SK-N-SH (cell line): ENCODE measurements at regions not wholly inside any gene's neighbourhood (a gene's known extent, or its start where the extent isn't known, plus 50 kb on each side); places are given as distances from the start of the nearest gene placed in this dataset.

Experiments
- CTCF ChIA-PET: fragments of 300-600, 350-600 bp; formaldehyde crosslinking; extraction: SDS; loops from one replicate; lab custom pipeline; 2021; lab: Yijun Ruan, JAX
- POLR2A ChIA-PET: fragments of 350-600 bp; sonication (Branson Sonifier 250); formaldehyde crosslinking; extraction: SDS; loops from one replicate; lab custom pipeline; 2020; ENCODE audit warnings: antibody characterized with exemption, inconsistent platforms; lab: Yijun Ruan, JAX
- DNase-seq: peaks from one replicate; pipeline ENCODE4 v3.0.0; 2012
- H2AFZ ChIP-seq: fragments of 200-600 bp; sonication (generic); 2 replicates; pipeline ENCODE4 v1.8.1; 2016; ENCODE audit warnings: antibody characterized with exemption, mild to moderate bottlenecking, low read depth
- H3F3A ChIP-seq: fragments of 200-600 bp; sonication (generic); replicated peaks from 2 replicates; pipeline ENCODE3; 2016; ENCODE audit warnings: antibody characterized with exemption, mild to moderate bottlenecking; ENCODE audit not compliant: insufficient read depth
- H3K27ac ChIP-seq, 2 experiments: fragments of 200-500 bp in 1 of 2; fragments of 200-600 bp in 1 of 2; sonication (Bioruptor generic) in 1 of 2; sonication (generic), shearing (Covaris generic) in 1 of 2; 2 replicates each; pipeline versions ENCODE4 v1.5.1 to v1.6.1; 2014 to 2016; ENCODE audit warnings: low read depth in 2 of 2, inconsistent platforms in 1 of 2, low read length in 1 of 2, mild to moderate bottlenecking in 1 of 2, mixed read lengths in 1 of 2
- H3K27me3 ChIP-seq: fragments of 200-600 bp; sonication (generic), shearing (Covaris generic); 2 replicates; pipeline ENCODE4 v1.6.1; 2016; ENCODE audit warnings: mixed run types; ENCODE audit not compliant: insufficient read depth
- H3K36me3 ChIP-seq, 2 experiments: fragments of 200-500 bp in 1 of 2; fragments of 200-600 bp in 1 of 2; sonication (Bioruptor generic) in 1 of 2; sonication (generic) in 1 of 2; replicated peaks in 1 of 2; 2 replicates each; pipeline versions ENCODE3 to v1.5.1; 2014 to 2016; ENCODE audit warnings: low read length in 1 of 2, mild to moderate bottlenecking in 1 of 2; ENCODE audit not compliant: insufficient read depth in 2 of 2, control insufficient read depth in 1 of 2
- H3K4me1 ChIP-seq, 2 experiments: fragments of 200-500 bp in 1 of 2; fragments of 200-600 bp in 1 of 2; sonication (Bioruptor generic) in 1 of 2; sonication (generic), shearing (Covaris generic) in 1 of 2; 2 replicates each; pipeline versions ENCODE4 v1.5.1 to v1.6.1; 2014 to 2016; ENCODE audit warnings: low read depth in 1 of 2, low read length in 1 of 2, mixed run types in 1 of 2; ENCODE audit not compliant: insufficient read depth in 2 of 2, control insufficient read depth in 1 of 2
- H3K4me2 ChIP-seq: fragments of 200-600 bp; sonication (generic), shearing (Covaris generic); 2 replicates; pipeline ENCODE4 v1.6.1; 2017; ENCODE audit warnings: mixed run types
- H3K4me3 ChIP-seq, 2 experiments: fragments of 200-500 bp in 1 of 2; fragments of 200-600 bp in 1 of 2; sonication (Bioruptor generic) in 1 of 2; sonication (generic), shearing (Covaris generic) in 1 of 2; 2 replicates each; pipeline versions ENCODE4 v1.5.1 to v1.8.1; 2014 to 2016; ENCODE audit warnings: low read depth in 2 of 2, inconsistent platforms in 1 of 2, low read length in 1 of 2, mild to moderate bottlenecking in 1 of 2, mixed read lengths in 1 of 2, moderate library complexity in 1 of 2
- H3K79me2 ChIP-seq: fragments of 200-600 bp; sonication (generic); 2 replicates; pipeline ENCODE4 v1.8.1; 2017; ENCODE audit warnings: mild to moderate bottlenecking; ENCODE audit not compliant: insufficient read depth
- H3K9ac ChIP-seq: fragments of 200-600 bp; sonication (generic); 2 replicates; pipeline ENCODE4 v1.6.1; 2017; ENCODE audit warnings: mixed run types
- H3K9me2 ChIP-seq: fragments of 200-600 bp; sonication (generic); 2 replicates; pipeline ENCODE4 v1.6.1; 2017; ENCODE audit warnings: mixed run types
- H3K9me3 ChIP-seq: fragments of 200-600 bp; sonication (generic); 2 replicates; pipeline ENCODE4 v1.6.1; 2017; ENCODE audit warnings: mixed run types, mild to moderate bottlenecking, moderate library complexity
- H4K20me1 ChIP-seq: fragments of 200-600 bp; sonication (generic); 2 replicates; pipeline ENCODE4 v1.6.1; 2017; ENCODE audit warnings: mild to moderate bottlenecking, mixed run types; ENCODE audit not compliant: insufficient read depth
- CHD2 ChIP-seq: fragments of 150-350 bp; IDR thresholded peaks from 2 replicates; pipeline ENCODE4 v1.6.1; 2018; ENCODE audit warnings: low read length; ENCODE audit not compliant: partially characterized antibody
- EP300 ChIP-seq, 2 experiments: IDR thresholded peaks; 2 replicates each; pipeline versions ENCODE4 v1.4.0 to v1.6.1; 2012; ENCODE audit warnings: borderline replicate concordance in 1 of 2, low read depth in 1 of 2, low read length in 1 of 2
- FOSL2 ChIP-seq: IDR thresholded peaks from 2 replicates; pipeline ENCODE4 v1.4.0; 2012; ENCODE audit warnings: low read depth, mild to moderate bottlenecking, moderate library complexity, borderline replicate concordance
- FOXJ3 ChIP-seq: sonication (generic); formaldehyde crosslinking; IDR thresholded peaks from 2 replicates; pipeline ENCODE4 v1.5.1; 2020; ENCODE audit warnings: mild to moderate bottlenecking, missing genetic modification reagents
- FOXM1 ChIP-seq: IDR thresholded peaks from 2 replicates; pipeline ENCODE4 v1.4.0; 2012; ENCODE audit warnings: low read depth, mild to moderate bottlenecking
- GABPA ChIP-seq: IDR thresholded peaks from 2 replicates; pipeline ENCODE4 v1.4.0; 2012; ENCODE audit warnings: low read depth, mild to moderate bottlenecking
- MEF2A ChIP-seq: IDR thresholded peaks from 2 replicates; pipeline ENCODE4 v1.4.0; 2012; ENCODE audit warnings: low read depth, borderline replicate concordance
- POLR2AphosphoS5 ChIP-seq: IDR thresholded peaks from 2 replicates; pipeline ENCODE4 v1.6.1; 2012; ENCODE audit warnings: low read depth, low read length
- RCOR1 ChIP-seq: fragments of 150-350 bp; IDR thresholded peaks from 2 replicates; pipeline ENCODE4 v1.6.1; 2017; ENCODE audit warnings: antibody characterized with exemption, low read length
- RXRA ChIP-seq: IDR thresholded peaks from 2 replicates; pipeline ENCODE4 v1.4.0; 2012; ENCODE audit warnings: low read depth, mild to moderate bottlenecking, borderline replicate concordance
- SIN3A ChIP-seq: IDR thresholded peaks from 2 replicates; pipeline ENCODE4 v1.6.1; 2012; ENCODE audit warnings: low read depth, mild to moderate bottlenecking, low read length, moderate library complexity, borderline replicate concordance
- SMC3 ChIP-seq: IDR thresholded peaks from 2 replicates; pipeline ENCODE4 v1.6.1; 2012; ENCODE audit warnings: low read depth, low read length, improper control_type of control experiment
- TAF1 ChIP-seq: IDR thresholded peaks from 2 replicates; pipeline ENCODE4 v1.6.1; 2012; ENCODE audit warnings: low read depth, mild to moderate bottlenecking, low read length, moderate library complexity, borderline replicate concordance
- WGBS: methylation state at CpG from one replicate; pipeline ENCODE4 v1.1.6; 2017; ENCODE audit warnings: low lambda C conversion rate; 5-methylcytosine and 5-hydroxymethylcytosine counted together
- TF ChIP-seq, protein P1 (sequence below): fragments of 150-350 bp; IDR thresholded peaks from 2 replicates; pipeline ENCODE4 v1.6.1; 2016; ENCODE audit warnings: mild to moderate bottlenecking, low read depth, low read length
- TF ChIP-seq, protein P2 (sequence below): IDR thresholded peaks from 2 replicates; pipeline ENCODE4 v1.4.0; 2012; ENCODE audit warnings: low read depth, borderline replicate concordance
- TF ChIP-seq, protein P3 (sequence below): fragments of 200-600 bp; sonication (generic); IDR thresholded peaks from 2 replicates; pipeline ENCODE4 v1.6.1; 2017; ENCODE audit warnings: antibody characterized with exemption, mild to moderate bottlenecking, moderate library complexity
- TF ChIP-seq, protein P4 (sequence below): IDR thresholded peaks from 2 replicates; pipeline ENCODE4; 2012

DNA sequence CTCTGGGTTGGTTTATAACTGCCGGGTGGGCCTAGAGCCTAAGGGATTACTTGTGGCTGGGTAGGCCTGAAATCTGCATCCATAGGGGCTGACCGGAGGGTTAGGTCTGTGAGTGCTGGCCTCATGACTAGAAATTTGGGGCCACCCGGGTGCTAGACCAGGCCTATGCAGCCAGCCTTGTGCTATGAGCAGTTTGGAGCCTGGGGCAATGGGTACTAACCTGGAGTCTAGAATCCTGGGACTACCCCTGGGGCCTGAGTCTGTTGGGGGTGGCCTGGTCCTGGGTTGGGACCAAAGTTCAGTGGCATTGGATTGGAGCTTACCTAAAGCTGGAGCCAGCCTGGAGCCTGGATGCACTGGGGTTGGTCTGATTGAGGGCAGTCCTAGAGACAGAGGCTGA is 995.2 kb downstream of the ANKRD7 start:
- Histone ChIP-seq H3K4me2 (no peak overlapping the region), H3F3A (no peaks in the 10 kb centered on the region), H3K27ac (no peak overlapping the region), H3K9me3 (no peaks in the 10 kb centered on the region), H3K36me3 (no peaks in the 10 kb centered on the region), H2AFZ (no peak overlapping the region), H3K79me2 (no peaks in the 10 kb centered on the region), H3K27me3 (no peaks in the 10 kb centered on the region), H4K20me1 (no peaks in the 10 kb centered on the region), H3K9me2 (no peaks in the 10 kb centered on the region), H3K9ac (no peak overlapping the region), H3K4me3 (no peak overlapping the region), H3K4me1 (no peaks in the 10 kb centered on the region)
- POLR2A ChIA-PET = no interaction called here
- CTCF ChIA-PET = interaction anchor here (0.9 to 1.6 kb wide), 2 partner anchors 26 to 866 kb away, joined by 3 to 5 read pairs; no protein-coding TSS in a partner anchor
- 14% methylated on average over 2 of the region's 3 CpGs for WGBS
- no peak for TF ChIP-seq GABPA
- no peak for TF ChIP-seq EP300 (IDR thresholded peaks at IDR 0.05; ENCODE audit: borderline replicate concordance in 1 of 2, low read depth in 1 of 2, low read length in 1 of 2)
- no peak for TF ChIP-seq CHD2
- TF ChIP-seq, protein P1, sequence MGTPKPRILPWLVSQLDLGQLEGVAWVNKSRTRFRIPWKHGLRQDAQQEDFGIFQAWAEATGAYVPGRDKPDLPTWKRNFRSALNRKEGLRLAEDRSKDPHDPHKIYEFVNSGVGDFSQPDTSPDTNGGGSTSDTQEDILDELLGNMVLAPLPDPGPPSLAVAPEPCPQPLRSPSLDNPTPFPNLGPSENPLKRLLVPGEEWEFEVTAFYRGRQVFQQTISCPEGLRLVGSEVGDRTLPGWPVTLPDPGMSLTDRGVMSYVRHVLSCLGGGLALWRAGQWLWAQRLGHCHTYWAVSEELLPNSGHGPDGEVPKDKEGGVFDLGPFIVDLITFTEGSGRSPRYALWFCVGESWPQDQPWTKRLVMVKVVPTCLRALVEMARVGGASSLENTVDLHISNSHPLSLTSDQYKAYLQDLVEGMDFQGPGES = no peak
- no peak for TF ChIP-seq RXRA
- no peak for TF ChIP-seq FOXJ3 (CRISPR knock-in tag)
- TF ChIP-seq MEF2A = no peak
- no peak for TF ChIP-seq FOSL2
- DNase-seq = no peak

DNA sequence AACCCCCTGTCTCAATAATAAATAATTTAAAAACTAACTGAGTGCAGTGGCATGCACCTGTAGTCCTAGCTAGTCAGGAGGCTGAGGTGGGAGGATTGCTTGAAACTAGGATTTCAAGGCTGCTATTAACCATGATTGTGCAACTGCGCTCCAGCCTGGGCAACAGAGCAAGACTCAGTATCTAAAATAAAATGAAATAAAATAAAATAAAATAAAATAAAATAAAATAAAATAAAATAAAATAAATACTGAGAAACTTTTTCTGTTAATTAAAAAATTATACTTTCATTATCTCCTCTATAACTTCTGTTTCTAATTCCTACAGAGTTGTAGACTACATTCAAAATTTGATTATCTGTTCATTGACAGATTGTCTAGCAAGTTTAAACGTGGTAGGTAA is 999.4 kb downstream of the ANKRD7 start:
- Histone ChIP-seq H3K27ac (no peak overlapping the region), H3K9me2 (no peaks in the 10 kb centered on the region), H3K4me1 (no peaks in the 10 kb centered on the region), H4K20me1 (no peaks in the 10 kb centered on the region), H3K4me2 (no peak overlapping the region), H3F3A (no peaks in the 10 kb centered on the region), H2AFZ (no peak overlapping the region), H3K27me3 (no peaks in the 10 kb centered on the region), H3K4me3 (no peak overlapping the region), H3K79me2 (no peaks in the 10 kb centered on the region), H3K9ac (no peak overlapping the region), H3K36me3 (no peaks in the 10 kb centered on the region), H3K9me3 (no peaks in the 10 kb centered on the region)
- CTCF ChIA-PET = interaction anchor here (1.2 to 1.6 kb wide), 2 partner anchors 25 to 964 kb away, joined by 3 to 4 read pairs; no protein-coding TSS in a partner anchor
- TF ChIP-seq, protein P2, sequence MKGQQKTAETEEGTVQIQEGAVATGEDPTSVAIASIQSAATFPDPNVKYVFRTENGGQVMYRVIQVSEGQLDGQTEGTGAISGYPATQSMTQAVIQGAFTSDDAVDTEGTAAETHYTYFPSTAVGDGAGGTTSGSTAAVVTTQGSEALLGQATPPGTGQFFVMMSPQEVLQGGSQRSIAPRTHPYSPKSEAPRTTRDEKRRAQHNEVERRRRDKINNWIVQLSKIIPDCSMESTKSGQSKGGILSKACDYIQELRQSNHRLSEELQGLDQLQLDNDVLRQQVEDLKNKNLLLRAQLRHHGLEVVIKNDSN = no peak
- no peak for TF ChIP-seq TAF1
- no peak for TF ChIP-seq POLR2AphosphoS5
- TF ChIP-seq GABPA = no peak
- TF ChIP-seq, protein P3, sequence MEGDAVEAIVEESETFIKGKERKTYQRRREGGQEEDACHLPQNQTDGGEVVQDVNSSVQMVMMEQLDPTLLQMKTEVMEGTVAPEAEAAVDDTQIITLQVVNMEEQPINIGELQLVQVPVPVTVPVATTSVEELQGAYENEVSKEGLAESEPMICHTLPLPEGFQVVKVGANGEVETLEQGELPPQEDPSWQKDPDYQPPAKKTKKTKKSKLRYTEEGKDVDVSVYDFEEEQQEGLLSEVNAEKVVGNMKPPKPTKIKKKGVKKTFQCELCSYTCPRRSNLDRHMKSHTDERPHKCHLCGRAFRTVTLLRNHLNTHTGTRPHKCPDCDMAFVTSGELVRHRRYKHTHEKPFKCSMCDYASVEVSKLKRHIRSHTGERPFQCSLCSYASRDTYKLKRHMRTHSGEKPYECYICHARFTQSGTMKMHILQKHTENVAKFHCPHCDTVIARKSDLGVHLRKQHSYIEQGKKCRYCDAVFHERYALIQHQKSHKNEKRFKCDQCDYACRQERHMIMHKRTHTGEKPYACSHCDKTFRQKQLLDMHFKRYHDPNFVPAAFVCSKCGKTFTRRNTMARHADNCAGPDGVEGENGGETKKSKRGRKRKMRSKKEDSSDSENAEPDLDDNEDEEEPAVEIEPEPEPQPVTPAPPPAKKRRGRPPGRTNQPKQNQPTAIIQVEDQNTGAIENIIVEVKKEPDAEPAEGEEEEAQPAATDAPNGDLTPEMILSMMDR = no peak
- TF ChIP-seq SMC3 = no peak
- TF ChIP-seq SIN3A = no peak
- TF ChIP-seq RCOR1 = no peak
- TF ChIP-seq FOXM1 = no peak
- TF ChIP-seq, protein P4, sequence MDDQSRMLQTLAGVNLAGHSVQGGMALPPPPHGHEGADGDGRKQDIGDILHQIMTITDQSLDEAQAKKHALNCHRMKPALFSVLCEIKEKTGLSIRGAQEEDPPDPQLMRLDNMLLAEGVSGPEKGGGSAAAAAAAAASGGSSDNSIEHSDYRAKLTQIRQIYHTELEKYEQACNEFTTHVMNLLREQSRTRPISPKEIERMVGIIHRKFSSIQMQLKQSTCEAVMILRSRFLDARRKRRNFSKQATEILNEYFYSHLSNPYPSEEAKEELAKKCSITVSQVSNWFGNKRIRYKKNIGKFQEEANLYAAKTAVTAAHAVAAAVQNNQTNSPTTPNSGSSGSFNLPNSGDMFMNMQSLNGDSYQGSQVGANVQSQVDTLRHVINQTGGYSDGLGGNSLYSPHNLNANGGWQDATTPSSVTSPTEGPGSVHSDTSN = no peak
- no peak for DNase-seq
- POLR2A ChIA-PET = no interaction called here
- 12% methylated on average over 2 of the region's 2 CpGs for WGBS
